SK-N-SH (cell line): ENCODE measurements at regions not wholly inside any gene's neighbourhood (a gene's known extent, or its start where the extent isn't known, plus 50 kb on each side); places are given as distances from the start of the nearest gene placed in this dataset.

Experiments
- CTCF ChIA-PET: fragments of 300-600, 350-600 bp; formaldehyde crosslinking; extraction: SDS; loops from one replicate; lab custom pipeline; 2021; lab: Yijun Ruan, JAX
- POLR2A ChIA-PET: fragments of 350-600 bp; sonication (Branson Sonifier 250); formaldehyde crosslinking; extraction: SDS; loops from one replicate; lab custom pipeline; 2020; ENCODE audit warnings: antibody characterized with exemption, inconsistent platforms; lab: Yijun Ruan, JAX
- DNase-seq: peaks from one replicate; pipeline ENCODE4 v3.0.0; 2012
- H2AFZ ChIP-seq: fragments of 200-600 bp; sonication (generic); 2 replicates; pipeline ENCODE4 v1.8.1; 2016; ENCODE audit warnings: antibody characterized with exemption, mild to moderate bottlenecking, low read depth
- H3F3A ChIP-seq: fragments of 200-600 bp; sonication (generic); replicated peaks from 2 replicates; pipeline ENCODE3; 2016; ENCODE audit warnings: antibody characterized with exemption, mild to moderate bottlenecking; ENCODE audit not compliant: insufficient read depth
- H3K27ac ChIP-seq, 2 experiments: fragments of 200-500 bp in 1 of 2; fragments of 200-600 bp in 1 of 2; sonication (Bioruptor generic) in 1 of 2; sonication (generic), shearing (Covaris generic) in 1 of 2; 2 replicates each; pipeline versions ENCODE4 v1.5.1 to v1.6.1; 2014 to 2016; ENCODE audit warnings: low read depth in 2 of 2, inconsistent platforms in 1 of 2, low read length in 1 of 2, mild to moderate bottlenecking in 1 of 2, mixed read lengths in 1 of 2
- H3K27me3 ChIP-seq: fragments of 200-600 bp; sonication (generic), shearing (Covaris generic); 2 replicates; pipeline ENCODE4 v1.6.1; 2016; ENCODE audit warnings: mixed run types; ENCODE audit not compliant: insufficient read depth
- H3K36me3 ChIP-seq, 2 experiments: fragments of 200-500 bp in 1 of 2; fragments of 200-600 bp in 1 of 2; sonication (Bioruptor generic) in 1 of 2; sonication (generic) in 1 of 2; replicated peaks in 1 of 2; 2 replicates each; pipeline versions ENCODE3 to v1.5.1; 2014 to 2016; ENCODE audit warnings: low read length in 1 of 2, mild to moderate bottlenecking in 1 of 2; ENCODE audit not compliant: insufficient read depth in 2 of 2, control insufficient read depth in 1 of 2
- H3K4me1 ChIP-seq, 2 experiments: fragments of 200-500 bp in 1 of 2; fragments of 200-600 bp in 1 of 2; sonication (Bioruptor generic) in 1 of 2; sonication (generic), shearing (Covaris generic) in 1 of 2; 2 replicates each; pipeline versions ENCODE4 v1.5.1 to v1.6.1; 2014 to 2016; ENCODE audit warnings: low read depth in 1 of 2, low read length in 1 of 2, mixed run types in 1 of 2; ENCODE audit not compliant: insufficient read depth in 2 of 2, control insufficient read depth in 1 of 2
- H3K4me2 ChIP-seq: fragments of 200-600 bp; sonication (generic), shearing (Covaris generic); 2 replicates; pipeline ENCODE4 v1.6.1; 2017; ENCODE audit warnings: mixed run types
- H3K4me3 ChIP-seq, 2 experiments: fragments of 200-500 bp in 1 of 2; fragments of 200-600 bp in 1 of 2; sonication (Bioruptor generic) in 1 of 2; sonication (generic), shearing (Covaris generic) in 1 of 2; 2 replicates each; pipeline versions ENCODE4 v1.5.1 to v1.8.1; 2014 to 2016; ENCODE audit warnings: low read depth in 2 of 2, inconsistent platforms in 1 of 2, low read length in 1 of 2, mild to moderate bottlenecking in 1 of 2, mixed read lengths in 1 of 2, moderate library complexity in 1 of 2
- H3K79me2 ChIP-seq: fragments of 200-600 bp; sonication (generic); 2 replicates; pipeline ENCODE4 v1.8.1; 2017; ENCODE audit warnings: mild to moderate bottlenecking; ENCODE audit not compliant: insufficient read depth
- H3K9ac ChIP-seq: fragments of 200-600 bp; sonication (generic); 2 replicates; pipeline ENCODE4 v1.6.1; 2017; ENCODE audit warnings: mixed run types
- H3K9me2 ChIP-seq: fragments of 200-600 bp; sonication (generic); 2 replicates; pipeline ENCODE4 v1.6.1; 2017; ENCODE audit warnings: mixed run types
- H3K9me3 ChIP-seq: fragments of 200-600 bp; sonication (generic); 2 replicates; pipeline ENCODE4 v1.6.1; 2017; ENCODE audit warnings: mixed run types, mild to moderate bottlenecking, moderate library complexity
- H4K20me1 ChIP-seq: fragments of 200-600 bp; sonication (generic); 2 replicates; pipeline ENCODE4 v1.6.1; 2017; ENCODE audit warnings: mild to moderate bottlenecking, mixed run types; ENCODE audit not compliant: insufficient read depth
- CHD2 ChIP-seq: fragments of 150-350 bp; IDR thresholded peaks from 2 replicates; pipeline ENCODE4 v1.6.1; 2018; ENCODE audit warnings: low read length; ENCODE audit not compliant: partially characterized antibody
- CTCF ChIP-seq: fragments of 200-600 bp; sonication (generic); IDR thresholded peaks from 2 replicates; pipeline ENCODE4 v1.6.1; 2017; ENCODE audit warnings: antibody characterized with exemption, mild to moderate bottlenecking, moderate library complexity
- EP300 ChIP-seq, 2 experiments: IDR thresholded peaks; 2 replicates each; pipeline versions ENCODE4 v1.4.0 to v1.6.1; 2012; ENCODE audit warnings: borderline replicate concordance in 1 of 2, low read depth in 1 of 2, low read length in 1 of 2
- FOSL2 ChIP-seq: IDR thresholded peaks from 2 replicates; pipeline ENCODE4 v1.4.0; 2012; ENCODE audit warnings: low read depth, mild to moderate bottlenecking, moderate library complexity, borderline replicate concordance
- GABPA ChIP-seq: IDR thresholded peaks from 2 replicates; pipeline ENCODE4 v1.4.0; 2012; ENCODE audit warnings: low read depth, mild to moderate bottlenecking
- GATA2 ChIP-seq: sonication (generic); formaldehyde crosslinking; IDR thresholded peaks from 2 replicates; pipeline ENCODE4 v1.5.0; 2020; ENCODE audit warnings: mild to moderate bottlenecking, missing genetic modification reagents
- IRF3 ChIP-seq: fragments of 150-350 bp; IDR thresholded peaks from 2 replicates; pipeline ENCODE4 v1.6.1; 2016; ENCODE audit warnings: mild to moderate bottlenecking, low read depth, low read length
- JUND ChIP-seq: IDR thresholded peaks from 2 replicates; pipeline ENCODE4 v1.4.0; 2012
- MEF2A ChIP-seq: IDR thresholded peaks from 2 replicates; pipeline ENCODE4 v1.4.0; 2012; ENCODE audit warnings: low read depth, borderline replicate concordance
- NFIC ChIP-seq: IDR thresholded peaks from 2 replicates; pipeline ENCODE4 v1.4.0; 2012; ENCODE audit warnings: borderline replicate concordance
- NRF1 ChIP-seq: IDR thresholded peaks from 2 replicates; pipeline ENCODE4 v1.6.1; 2012; ENCODE audit warnings: low read depth, mild to moderate bottlenecking, low read length
- PBX3 ChIP-seq: IDR thresholded peaks from 2 replicates; pipeline ENCODE4; 2012
- RAD21 ChIP-seq: IDR thresholded peaks from 2 replicates; pipeline ENCODE4 v1.6.1; 2012; ENCODE audit warnings: mild to moderate bottlenecking, low read length
- RCOR1 ChIP-seq: fragments of 150-350 bp; IDR thresholded peaks from 2 replicates; pipeline ENCODE4 v1.6.1; 2017; ENCODE audit warnings: antibody characterized with exemption, low read length
- RXRA ChIP-seq: IDR thresholded peaks from 2 replicates; pipeline ENCODE4 v1.4.0; 2012; ENCODE audit warnings: low read depth, mild to moderate bottlenecking, borderline replicate concordance
- SMC3 ChIP-seq: IDR thresholded peaks from 2 replicates; pipeline ENCODE4 v1.6.1; 2012; ENCODE audit warnings: low read depth, low read length, improper control_type of control experiment
- TAF1 ChIP-seq: IDR thresholded peaks from 2 replicates; pipeline ENCODE4 v1.6.1; 2012; ENCODE audit warnings: low read depth, mild to moderate bottlenecking, low read length, moderate library complexity, borderline replicate concordance
- USF2 ChIP-seq: fragments of 150-350 bp; IDR thresholded peaks from 2 replicates; pipeline ENCODE4 v1.6.1; 2017; ENCODE audit warnings: antibody characterized with exemption, low read length, low read depth, borderline replicate concordance
- YY1 ChIP-seq: IDR thresholded peaks from 2 replicates; pipeline ENCODE4 v1.4.0; 2012; ENCODE audit warnings: low read depth, mild to moderate bottlenecking
- WGBS: methylation state at CpG from one replicate; pipeline ENCODE4 v1.1.6; 2017; ENCODE audit warnings: low lambda C conversion rate; 5-methylcytosine and 5-hydroxymethylcytosine counted together
- TF ChIP-seq, protein P1 (sequence below): IDR thresholded peaks from 2 replicates; pipeline ENCODE4 v1.4.0; 2012; ENCODE audit warnings: low read depth

DNA sequence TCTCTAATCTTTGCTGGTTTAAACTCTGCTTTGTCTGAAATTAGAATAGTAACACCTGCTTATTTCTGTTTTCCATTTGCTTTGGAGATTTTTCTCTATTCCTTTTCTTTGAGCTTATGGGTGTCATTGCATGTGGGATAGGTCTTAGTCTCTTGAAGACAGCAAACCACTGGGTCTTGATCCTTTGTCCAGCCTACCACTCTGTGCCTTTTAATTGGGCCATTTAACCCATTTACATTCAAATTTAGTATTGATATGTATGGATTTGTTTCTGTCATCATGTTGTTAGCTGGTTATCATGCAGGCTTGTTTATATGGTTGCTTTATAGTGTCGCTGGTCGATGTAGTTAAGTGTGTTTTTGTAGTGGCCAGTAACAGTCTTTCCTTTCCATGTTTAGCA lies 914.7 kb downstream of the MAT2B start:
- no peaks in the 10 kb centered on the region for H3K79me2 ChIP-seq
- no peak overlapping the region for H3K4me2 ChIP-seq
- no peak overlapping the region for H3K4me3 ChIP-seq
- no peaks in the 10 kb centered on the region for H3K27me3 ChIP-seq
- no peak overlapping the region for H3K9ac ChIP-seq
- POLR2A ChIA-PET: no interaction called here
- H3K9me2 ChIP-seq: no peaks in the 10 kb centered on the region
- DNase-seq: no peak
- TF ChIP-seq RCOR1 (no peak), TAF1 (no peak), NFIC (no peak), RXRA (no peak), FOSL2 (no peak), USF2 (no peak), YY1 (no peak), MEF2A (no peak), IRF3 (no peak), JUND (no peak), NRF1 (no peak), PBX3 (no peak), EP300 (IDR thresholded peaks at IDR 0.05; ENCODE audit: borderline replicate concordance in 1 of 2, low read depth in 1 of 2, low read length in 1 of 2) (no peak), CTCF (no peak)
- peaks cover 8% of the 10 kb centered on the region; the same call in 1 of the 2 replicates for H3K9me3 ChIP-seq
- H3F3A ChIP-seq: no peaks in the 10 kb centered on the region
- no peak overlapping the region for H2AFZ ChIP-seq
- H3K27ac ChIP-seq: no peak overlapping the region
- 70% methylated on average over 2 of the region's 2 CpGs for WGBS
- H3K4me1 ChIP-seq: no peaks in the 10 kb centered on the region
- CTCF ChIA-PET: interaction anchor here (0.9 kb wide), 1 partner anchor 60 kb away, joined by 3 read pairs; no protein-coding TSS in a partner anchor
- H4K20me1 ChIP-seq: no peaks in the 10 kb centered on the region
- no peaks in the 10 kb centered on the region for H3K36me3 ChIP-seq

DNA sequence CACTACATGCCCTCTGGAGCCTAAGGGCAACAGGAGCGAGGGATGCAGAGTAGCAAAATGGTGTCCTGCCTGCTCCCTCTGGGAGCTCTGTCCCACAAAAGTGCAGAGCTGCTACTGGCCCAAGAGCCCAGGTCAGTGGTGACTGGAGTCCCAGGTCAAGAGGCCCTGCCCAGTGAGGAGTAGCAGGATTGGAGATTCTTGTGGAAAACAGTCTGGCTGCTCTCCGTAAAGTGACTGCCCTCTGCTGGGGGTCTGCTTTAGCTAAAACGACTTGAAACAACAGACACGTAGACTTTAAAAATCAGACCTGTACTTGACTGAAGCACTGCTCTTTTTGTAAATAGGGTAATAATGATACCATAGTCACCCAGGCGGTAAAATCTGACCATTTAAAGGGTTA lies 917.0 kb downstream of the MAT2B start:
- no peaks in the 10 kb centered on the region for H3K36me3 ChIP-seq
- H3F3A ChIP-seq: no peaks in the 10 kb centered on the region
- H3K9me3 ChIP-seq: peaks cover 8% of the 10 kb centered on the region; the same call in 1 of the 2 replicates
- H3K4me1 ChIP-seq: no peaks in the 10 kb centered on the region
- no peaks in the 10 kb centered on the region for H3K9me2 ChIP-seq
- 74% methylated on average over 5 of the region's 5 CpGs for WGBS
- no peak overlapping the region for H3K4me3 ChIP-seq
- H3K79me2 ChIP-seq: no peaks in the 10 kb centered on the region
- ChIA-PET CTCF (interaction anchor here (1.0 to 1.1 kb wide), 2 partner anchors 17 to 68 kb away, joined by 3 read pairs; no protein-coding TSS in a partner anchor), POLR2A (no interaction called here)
- DNase-seq: no peak
- H3K9ac ChIP-seq: no peak overlapping the region
- H2AFZ ChIP-seq: no peak overlapping the region
- no peak overlapping the region for H3K4me2 ChIP-seq
- no peak overlapping the region for H3K27ac ChIP-seq
- H4K20me1 ChIP-seq: no peaks in the 10 kb centered on the region
- H3K27me3 ChIP-seq: no peaks in the 10 kb centered on the region
- TF ChIP-seq CTCF (no peak), SMC3 (no peak), RXRA (no peak), PBX3 (no peak), NRF1 (no peak), GATA2 (CRISPR knock-in tag) (no peak), RAD21 (no peak), NFIC (no peak), MEF2A (no peak), CHD2 (no peak), GABPA (no peak)
- TF ChIP-seq, protein P1, sequence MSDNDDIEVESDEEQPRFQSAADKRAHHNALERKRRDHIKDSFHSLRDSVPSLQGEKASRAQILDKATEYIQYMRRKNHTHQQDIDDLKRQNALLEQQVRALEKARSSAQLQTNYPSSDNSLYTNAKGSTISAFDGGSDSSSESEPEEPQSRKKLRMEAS: no peak
